Suppressor macrophage treated with lipopolysaccharide for 4 hours (primary cell): ENCODE measurements at regions not wholly inside any gene's neighbourhood (a gene's known extent, or its start where the extent isn't known, plus 50 kb on each side); places are given as distances from the start of the nearest gene placed in this dataset.

ENCODE experiments used
- DNase-seq: peaks from one replicate; pipeline ENCODE4 v3.0.0-alpha.2; 2020

- DNase-seq, result no peak
Measured at GRCh38 chr6:76342611-76343160, 270.2 kb upstream of the IMPG1 start.

GRCh38 chr6:76330031-76330430 is 257.6 kb upstream of the IMPG1 start:
- DNase-seq, result no peak

GRCh38 chr6:76326871-76327270 is 254.4 kb upstream of the IMPG1 start:
- no peak for DNase-seq
